ENCODE measurements at regions not wholly inside any gene's neighbourhood (a gene's known extent, or its start where the extent isn't known, plus 50 kb on each side); places are given as distances from the start of the nearest gene placed in this dataset.

DNA sequence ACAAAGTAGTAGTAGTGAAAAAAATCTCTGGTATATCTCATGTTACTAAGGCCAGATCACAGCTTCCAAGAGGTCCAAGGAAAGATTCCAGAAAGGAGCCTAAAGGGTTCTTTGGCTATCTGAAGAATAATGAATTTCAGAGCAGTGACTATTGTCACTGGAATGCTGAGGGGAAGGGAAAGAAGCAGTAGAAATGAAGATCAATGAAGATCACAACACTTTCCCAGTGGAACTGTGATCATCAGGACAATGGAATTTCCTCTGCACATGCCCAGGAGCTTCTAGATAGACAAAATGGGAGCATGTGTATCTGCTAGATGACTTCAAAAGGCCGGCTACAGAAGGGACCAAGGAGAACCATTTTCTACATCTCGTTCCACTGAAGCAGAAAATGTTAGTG, 219.5 kb upstream of the PHYHIPL start:
- DNase-seq (ENCODE audit: low spot score) = no peak
- Mint-ChIP-seq H3K9me3 (no peaks in the 10 kb centered on the region), H3K27me3 (ENCODE audit: low read depth) (peaks cover 28% of the 10 kb centered on the region), H3K4me3 (no peak overlapping the region), H3K36me3 (no peaks in the 10 kb centered on the region), H3K4me1 (no peaks in the 10 kb centered on the region), H3K27ac (no peak overlapping the region)
- POLR2A ChIA-PET = no interaction called here
- no peak for TF ChIP-seq CREM (CRISPR knock-in tag; IDR thresholded peaks at IDR 0.05)
- no peak for TF ChIP-seq ZBTB21 (CRISPR knock-in tag; IDR thresholded peaks at IDR 0.05; ENCODE audit: borderline replicate concordance)
- TF ChIP-seq TP53 (CRISPR knock-in tag; IDR thresholded peaks at IDR 0.05) = no peak
- TF ChIP-seq ATF1 (CRISPR knock-in tag; IDR thresholded peaks at IDR 0.05) = no peak
- TF ChIP-seq HMGA2 (CRISPR knock-in tag; IDR thresholded peaks at IDR 0.05) = no peak
- no peak for TF ChIP-seq CBFB (CRISPR knock-in tag; IDR thresholded peaks at IDR 0.05; ENCODE audit: low read depth)
- TF ChIP-seq, protein P1, sequence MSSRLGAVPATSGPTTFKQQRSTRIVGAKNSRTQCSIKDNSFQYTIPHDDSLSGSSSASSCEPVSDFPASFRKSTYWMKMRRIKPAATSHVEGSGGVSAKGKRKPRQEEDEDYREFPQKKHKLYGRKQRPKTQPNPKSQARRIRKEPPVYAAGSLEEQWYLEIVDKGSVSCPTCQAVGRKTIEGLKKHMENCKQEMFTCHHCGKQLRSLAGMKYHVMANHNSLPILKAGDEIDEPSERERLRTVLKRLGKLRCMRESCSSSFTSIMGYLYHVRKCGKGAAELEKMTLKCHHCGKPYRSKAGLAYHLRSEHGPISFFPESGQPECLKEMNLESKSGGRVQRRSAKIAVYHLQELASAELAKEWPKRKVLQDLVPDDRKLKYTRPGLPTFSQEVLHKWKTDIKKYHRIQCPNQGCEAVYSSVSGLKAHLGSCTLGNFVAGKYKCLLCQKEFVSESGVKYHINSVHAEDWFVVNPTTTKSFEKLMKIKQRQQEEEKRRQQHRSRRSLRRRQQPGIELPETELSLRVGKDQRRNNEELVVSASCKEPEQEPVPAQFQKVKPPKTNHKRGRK (CRISPR knock-in tag; IDR thresholded peaks at IDR 0.05; ENCODE audit: borderline replicate concordance) = no peak
- TF ChIP-seq TEAD4 (CRISPR knock-in tag; IDR thresholded peaks at IDR 0.05) = no peak
- TF ChIP-seq, protein P2, sequence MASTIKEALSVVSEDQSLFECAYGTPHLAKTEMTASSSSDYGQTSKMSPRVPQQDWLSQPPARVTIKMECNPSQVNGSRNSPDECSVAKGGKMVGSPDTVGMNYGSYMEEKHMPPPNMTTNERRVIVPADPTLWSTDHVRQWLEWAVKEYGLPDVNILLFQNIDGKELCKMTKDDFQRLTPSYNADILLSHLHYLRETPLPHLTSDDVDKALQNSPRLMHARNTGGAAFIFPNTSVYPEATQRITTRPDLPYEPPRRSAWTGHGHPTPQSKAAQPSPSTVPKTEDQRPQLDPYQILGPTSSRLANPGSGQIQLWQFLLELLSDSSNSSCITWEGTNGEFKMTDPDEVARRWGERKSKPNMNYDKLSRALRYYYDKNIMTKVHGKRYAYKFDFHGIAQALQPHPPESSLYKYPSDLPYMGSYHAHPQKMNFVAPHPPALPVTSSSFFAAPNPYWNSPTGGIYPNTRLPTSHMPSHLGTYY (CRISPR knock-in tag; IDR thresholded peaks at IDR 0.05) = no peak
- TF ChIP-seq, protein P3, sequence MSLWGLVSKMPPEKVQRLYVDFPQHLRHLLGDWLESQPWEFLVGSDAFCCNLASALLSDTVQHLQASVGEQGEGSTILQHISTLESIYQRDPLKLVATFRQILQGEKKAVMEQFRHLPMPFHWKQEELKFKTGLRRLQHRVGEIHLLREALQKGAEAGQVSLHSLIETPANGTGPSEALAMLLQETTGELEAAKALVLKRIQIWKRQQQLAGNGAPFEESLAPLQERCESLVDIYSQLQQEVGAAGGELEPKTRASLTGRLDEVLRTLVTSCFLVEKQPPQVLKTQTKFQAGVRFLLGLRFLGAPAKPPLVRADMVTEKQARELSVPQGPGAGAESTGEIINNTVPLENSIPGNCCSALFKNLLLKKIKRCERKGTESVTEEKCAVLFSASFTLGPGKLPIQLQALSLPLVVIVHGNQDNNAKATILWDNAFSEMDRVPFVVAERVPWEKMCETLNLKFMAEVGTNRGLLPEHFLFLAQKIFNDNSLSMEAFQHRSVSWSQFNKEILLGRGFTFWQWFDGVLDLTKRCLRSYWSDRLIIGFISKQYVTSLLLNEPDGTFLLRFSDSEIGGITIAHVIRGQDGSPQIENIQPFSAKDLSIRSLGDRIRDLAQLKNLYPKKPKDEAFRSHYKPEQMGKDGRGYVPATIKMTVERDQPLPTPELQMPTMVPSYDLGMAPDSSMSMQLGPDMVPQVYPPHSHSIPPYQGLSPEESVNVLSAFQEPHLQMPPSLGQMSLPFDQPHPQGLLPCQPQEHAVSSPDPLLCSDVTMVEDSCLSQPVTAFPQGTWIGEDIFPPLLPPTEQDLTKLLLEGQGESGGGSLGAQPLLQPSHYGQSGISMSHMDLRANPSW (CRISPR knock-in tag; conservative IDR thresholded peaks at IDR 0.05; ENCODE audit: low read depth) = no peak
- TF ChIP-seq NR1H2 (CRISPR knock-in tag; IDR thresholded peaks at IDR 0.05) = no peak
- TF ChIP-seq ESRRA (CRISPR knock-in tag; IDR thresholded peaks at IDR 0.05; ENCODE audit: borderline replicate concordance) = no peak
- TF ChIP-seq, protein P4, sequence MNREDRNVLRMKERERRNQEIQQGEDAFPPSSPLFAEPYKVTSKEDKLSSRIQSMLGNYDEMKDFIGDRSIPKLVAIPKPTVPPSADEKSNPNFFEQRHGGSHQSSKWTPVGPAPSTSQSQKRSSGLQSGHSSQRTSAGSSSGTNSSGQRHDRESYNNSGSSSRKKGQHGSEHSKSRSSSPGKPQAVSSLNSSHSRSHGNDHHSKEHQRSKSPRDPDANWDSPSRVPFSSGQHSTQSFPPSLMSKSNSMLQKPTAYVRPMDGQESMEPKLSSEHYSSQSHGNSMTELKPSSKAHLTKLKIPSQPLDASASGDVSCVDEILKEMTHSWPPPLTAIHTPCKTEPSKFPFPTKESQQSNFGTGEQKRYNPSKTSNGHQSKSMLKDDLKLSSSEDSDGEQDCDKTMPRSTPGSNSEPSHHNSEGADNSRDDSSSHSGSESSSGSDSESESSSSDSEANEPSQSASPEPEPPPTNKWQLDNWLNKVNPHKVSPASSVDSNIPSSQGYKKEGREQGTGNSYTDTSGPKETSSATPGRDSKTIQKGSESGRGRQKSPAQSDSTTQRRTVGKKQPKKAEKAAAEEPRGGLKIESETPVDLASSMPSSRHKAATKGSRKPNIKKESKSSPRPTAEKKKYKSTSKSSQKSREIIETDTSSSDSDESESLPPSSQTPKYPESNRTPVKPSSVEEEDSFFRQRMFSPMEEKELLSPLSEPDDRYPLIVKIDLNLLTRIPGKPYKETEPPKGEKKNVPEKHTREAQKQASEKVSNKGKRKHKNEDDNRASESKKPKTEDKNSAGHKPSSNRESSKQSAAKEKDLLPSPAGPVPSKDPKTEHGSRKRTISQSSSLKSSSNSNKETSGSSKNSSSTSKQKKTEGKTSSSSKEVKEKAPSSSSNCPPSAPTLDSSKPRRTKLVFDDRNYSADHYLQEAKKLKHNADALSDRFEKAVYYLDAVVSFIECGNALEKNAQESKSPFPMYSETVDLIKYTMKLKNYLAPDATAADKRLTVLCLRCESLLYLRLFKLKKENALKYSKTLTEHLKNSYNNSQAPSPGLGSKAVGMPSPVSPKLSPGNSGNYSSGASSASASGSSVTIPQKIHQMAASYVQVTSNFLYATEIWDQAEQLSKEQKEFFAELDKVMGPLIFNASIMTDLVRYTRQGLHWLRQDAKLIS (CRISPR knock-in tag; IDR thresholded peaks at IDR 0.05; ENCODE audit: borderline replicate concordance) = no peak
- no peak for TF ChIP-seq ZNF138 (CRISPR knock-in tag; conservative IDR thresholded peaks at IDR 0.05)
- TF ChIP-seq, protein P5, sequence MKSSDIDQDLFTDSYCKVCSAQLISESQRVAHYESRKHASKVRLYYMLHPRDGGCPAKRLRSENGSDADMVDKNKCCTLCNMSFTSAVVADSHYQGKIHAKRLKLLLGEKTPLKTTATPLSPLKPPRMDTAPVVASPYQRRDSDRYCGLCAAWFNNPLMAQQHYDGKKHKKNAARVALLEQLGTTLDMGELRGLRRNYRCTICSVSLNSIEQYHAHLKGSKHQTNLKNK (CRISPR knock-in tag; IDR thresholded peaks at IDR 0.05) = no peak
- TF ChIP-seq, protein P6, sequence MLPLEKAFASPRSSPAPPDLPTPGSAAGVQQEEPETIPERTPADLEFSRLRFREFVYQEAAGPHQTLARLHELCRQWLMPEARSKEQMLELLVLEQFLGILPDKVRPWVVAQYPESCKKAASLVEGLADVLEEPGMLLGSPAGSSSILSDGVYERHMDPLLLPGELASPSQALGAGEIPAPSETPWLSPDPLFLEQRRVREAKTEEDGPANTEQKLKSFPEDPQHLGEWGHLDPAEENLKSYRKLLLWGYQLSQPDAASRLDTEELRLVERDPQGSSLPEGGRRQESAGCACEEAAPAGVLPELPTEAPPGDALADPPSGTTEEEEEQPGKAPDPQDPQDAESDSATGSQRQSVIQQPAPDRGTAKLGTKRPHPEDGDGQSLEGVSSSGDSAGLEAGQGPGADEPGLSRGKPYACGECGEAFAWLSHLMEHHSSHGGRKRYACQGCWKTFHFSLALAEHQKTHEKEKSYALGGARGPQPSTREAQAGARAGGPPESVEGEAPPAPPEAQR (CRISPR knock-in tag; IDR thresholded peaks at IDR 0.05) = no peak
- TF ChIP-seq, protein P7, sequence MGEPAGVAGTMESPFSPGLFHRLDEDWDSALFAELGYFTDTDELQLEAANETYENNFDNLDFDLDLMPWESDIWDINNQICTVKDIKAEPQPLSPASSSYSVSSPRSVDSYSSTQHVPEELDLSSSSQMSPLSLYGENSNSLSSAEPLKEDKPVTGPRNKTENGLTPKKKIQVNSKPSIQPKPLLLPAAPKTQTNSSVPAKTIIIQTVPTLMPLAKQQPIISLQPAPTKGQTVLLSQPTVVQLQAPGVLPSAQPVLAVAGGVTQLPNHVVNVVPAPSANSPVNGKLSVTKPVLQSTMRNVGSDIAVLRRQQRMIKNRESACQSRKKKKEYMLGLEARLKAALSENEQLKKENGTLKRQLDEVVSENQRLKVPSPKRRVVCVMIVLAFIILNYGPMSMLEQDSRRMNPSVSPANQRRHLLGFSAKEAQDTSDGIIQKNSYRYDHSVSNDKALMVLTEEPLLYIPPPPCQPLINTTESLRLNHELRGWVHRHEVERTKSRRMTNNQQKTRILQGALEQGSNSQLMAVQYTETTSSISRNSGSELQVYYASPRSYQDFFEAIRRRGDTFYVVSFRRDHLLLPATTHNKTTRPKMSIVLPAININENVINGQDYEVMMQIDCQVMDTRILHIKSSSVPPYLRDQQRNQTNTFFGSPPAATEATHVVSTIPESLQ (CRISPR knock-in tag; IDR thresholded peaks at IDR 0.05) = no peak
- ATAC-seq = no peak
- CTCF ChIA-PET = no interaction called here
